GM18861 (cell line): ENCODE measurements at regions not wholly inside any gene's neighbourhood (a gene's known extent, or its start where the extent isn't known, plus 50 kb on each side); places are given as distances from the start of the nearest gene placed in this dataset.

ENCODE experiments used
- ATAC-seq: cut with Tn5 transposase; IDR thresholded peaks from one replicate; pipeline ENCODE4 v1.9.1; 2021; ENCODE audit not compliant: unreplicated experiment

GRCh38 chr10:4131407-4132215 is 346.6 kb upstream of the KLF6 start:
- peak; percentile 64 for ATAC-seq

- no peak for ATAC-seq
Measured at GRCh38 chr10:4130685-4131084, 345.7 kb upstream of the KLF6 start.

GRCh38 chr10:4129866-4130477 is 345.0 kb upstream of the KLF6 start:
- no peak for ATAC-seq

GRCh38 chr10:4127518-4128315 is 342.7 kb upstream of the KLF6 start:
- peak; percentile 62 for ATAC-seq

- ATAC-seq, result no peak
Measured at GRCh38 chr10:4125776-4126175, 340.8 kb upstream of the KLF6 start.

GRCh38 chr10:4121502-4122380 is 336.7 kb upstream of the KLF6 start:
- peak; percentile 81 for ATAC-seq

- no peak for ATAC-seq
Measured at GRCh38 chr10:4120096-4120853, 335.3 kb upstream of the KLF6 start.

GRCh38 chr10:4119107-4119506 is 334.1 kb upstream of the KLF6 start:
- no peak for ATAC-seq

GRCh38 chr10:4117604-4118003 is 332.6 kb upstream of the KLF6 start:
- ATAC-seq, result no peak

- ATAC-seq, result no peak
Measured at GRCh38 chr10:4111643-4112042, 326.6 kb upstream of the KLF6 start.

- no peak for ATAC-seq
Measured at GRCh38 chr10:4109469-4109868, 324.5 kb upstream of the KLF6 start.

- ATAC-seq, result no peak
Measured at GRCh38 chr10:4108693-4109092, 323.7 kb upstream of the KLF6 start.

- ATAC-seq, result no peak
Measured at GRCh38 chr10:4107285-4107851, 322.4 kb upstream of the KLF6 start.

GRCh38 chr10:4103603-4104002 is 318.6 kb upstream of the KLF6 start:
- no peak for ATAC-seq

- ATAC-seq, result no peak
Measured at GRCh38 chr10:4102802-4103344, 317.9 kb upstream of the KLF6 start.

- no peak for ATAC-seq
Measured at GRCh38 chr10:4101918-4102654, 317.1 kb upstream of the KLF6 start.

GRCh38 chr10:4100380-4100779 is 315.4 kb upstream of the KLF6 start:
- no peak for ATAC-seq

- no peak for ATAC-seq
Measured at GRCh38 chr10:4099202-4099601, 314.2 kb upstream of the KLF6 start.
